Astrocyte of the cerebellum (primary cell): ENCODE measurements at regions not wholly inside any gene's neighbourhood (a gene's known extent, or its start where the extent isn't known, plus 50 kb on each side); places are given as distances from the start of the nearest gene placed in this dataset.
"Not testable (repeated sequence)": the region's sequence is repeated elsewhere in the genome, so short reads cannot be mapped to it uniquely, and the experiment has no call there.

ENCODE experiments used
- DNase-seq: peaks from one replicate; pipeline ENCODE4 v3.0.0-alpha.2; 2011; ENCODE audit warnings: low read depth
- H3K4me3 ChIP-seq: 2 replicates; pipeline ENCODE4 v1.5.1; 2011; ENCODE audit warnings: mild to moderate bottlenecking, low read depth, low read length, moderate library complexity
- in situ Hi-C: cut with HindIII; loops from 2 replicates; pipeline ENCODE4 v1.10.0; 2017; ENCODE audit warnings: low sequenced_read_pairs
- TF ChIP-seq, protein P1 (sequence below): IDR thresholded peaks from 2 replicates; pipeline ENCODE4 v1.5.1; 2012; ENCODE audit warnings: low read length, low read depth, moderate library complexity, mild to moderate bottlenecking; ENCODE audit errors: missing control alignments

DNA sequence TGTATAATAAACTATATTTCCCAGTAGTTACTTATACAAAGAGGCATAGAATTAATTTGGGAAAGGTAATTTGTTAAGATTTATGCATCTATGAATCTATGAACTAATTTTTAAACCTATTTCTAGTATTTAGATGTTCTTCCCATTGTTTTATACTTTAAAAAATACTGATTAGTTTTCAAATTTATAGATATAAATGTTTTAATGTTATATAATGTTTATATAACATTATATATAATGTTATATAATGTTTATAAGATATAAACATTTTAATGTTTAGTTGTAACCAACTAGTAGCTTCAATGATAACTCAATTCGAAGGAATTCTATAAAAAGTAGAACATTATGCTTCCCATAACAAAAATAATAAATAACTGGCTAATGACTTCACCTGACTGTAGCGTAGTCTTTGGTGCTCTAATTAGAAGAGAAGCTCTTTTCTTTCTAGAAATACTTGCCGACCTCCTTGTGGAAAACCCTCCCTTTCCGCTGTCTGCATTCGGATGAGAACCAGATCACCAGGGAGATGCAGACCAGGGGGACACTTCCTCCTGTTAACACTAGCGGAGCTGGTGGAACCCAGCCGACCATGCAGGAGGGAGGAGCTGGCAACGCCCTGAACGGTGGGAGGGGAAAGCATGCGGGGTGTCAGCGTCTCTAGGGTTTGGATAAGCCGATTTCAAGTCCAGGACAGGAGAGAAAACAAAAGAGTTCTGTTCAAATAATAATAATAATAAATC is 158.4 kb downstream of the OR2B2 start:
- H3K4me3 ChIP-seq, result peak overlapping the region; percentile 85
- peak; percentile 55 for DNase-seq
- TF ChIP-seq, protein P1, sequence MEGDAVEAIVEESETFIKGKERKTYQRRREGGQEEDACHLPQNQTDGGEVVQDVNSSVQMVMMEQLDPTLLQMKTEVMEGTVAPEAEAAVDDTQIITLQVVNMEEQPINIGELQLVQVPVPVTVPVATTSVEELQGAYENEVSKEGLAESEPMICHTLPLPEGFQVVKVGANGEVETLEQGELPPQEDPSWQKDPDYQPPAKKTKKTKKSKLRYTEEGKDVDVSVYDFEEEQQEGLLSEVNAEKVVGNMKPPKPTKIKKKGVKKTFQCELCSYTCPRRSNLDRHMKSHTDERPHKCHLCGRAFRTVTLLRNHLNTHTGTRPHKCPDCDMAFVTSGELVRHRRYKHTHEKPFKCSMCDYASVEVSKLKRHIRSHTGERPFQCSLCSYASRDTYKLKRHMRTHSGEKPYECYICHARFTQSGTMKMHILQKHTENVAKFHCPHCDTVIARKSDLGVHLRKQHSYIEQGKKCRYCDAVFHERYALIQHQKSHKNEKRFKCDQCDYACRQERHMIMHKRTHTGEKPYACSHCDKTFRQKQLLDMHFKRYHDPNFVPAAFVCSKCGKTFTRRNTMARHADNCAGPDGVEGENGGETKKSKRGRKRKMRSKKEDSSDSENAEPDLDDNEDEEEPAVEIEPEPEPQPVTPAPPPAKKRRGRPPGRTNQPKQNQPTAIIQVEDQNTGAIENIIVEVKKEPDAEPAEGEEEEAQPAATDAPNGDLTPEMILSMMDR, result peak; percentile 28
- in situ Hi-C loops, result no loop called here

DNA sequence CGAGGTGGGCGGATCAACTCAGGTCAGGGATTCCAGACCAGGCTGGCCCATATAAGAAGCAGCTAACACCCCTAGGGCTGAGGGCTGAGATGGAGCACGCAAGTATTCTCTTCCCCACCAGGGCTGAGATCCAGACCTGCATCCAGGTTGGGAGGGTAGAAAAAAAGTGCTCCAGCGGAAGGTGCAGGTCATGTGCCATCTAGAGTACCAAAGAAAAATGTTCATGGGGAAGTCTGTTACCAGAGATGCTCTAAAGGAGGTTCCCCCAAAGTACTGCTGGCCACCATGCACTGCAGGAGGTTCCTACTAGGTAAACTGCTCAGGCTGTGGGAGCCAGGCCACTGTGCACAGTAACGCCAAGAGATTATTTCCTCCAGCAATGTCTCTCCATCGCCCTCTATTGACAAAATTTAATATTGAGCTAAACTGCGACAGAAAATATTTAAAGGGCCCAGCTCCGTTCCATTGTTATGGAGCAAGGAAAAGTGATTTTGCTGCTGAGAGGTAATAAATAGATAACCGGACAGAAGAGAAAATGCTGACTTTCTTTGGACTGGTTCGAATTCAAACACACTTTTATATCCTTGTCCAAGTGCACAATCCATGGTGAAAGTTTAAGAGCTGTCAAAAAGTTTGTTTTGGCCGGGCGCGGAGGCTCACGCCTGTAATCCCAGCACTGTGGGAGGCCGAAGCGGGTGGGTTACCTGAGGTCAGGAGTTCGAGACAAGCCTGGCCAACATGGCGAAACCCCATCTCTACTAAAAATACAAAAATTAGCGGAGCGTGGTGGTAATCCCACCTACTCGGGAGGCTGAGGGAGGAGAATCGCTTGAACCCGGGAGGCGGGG is 159.9 kb downstream of the OR2B2 start:
- peak; percentile 76 for DNase-seq
- peak overlapping the region; percentile 85 for H3K4me3 ChIP-seq
- in situ Hi-C loops, result no loop called here
- TF ChIP-seq, protein P1, result peak; percentile 80

DNA sequence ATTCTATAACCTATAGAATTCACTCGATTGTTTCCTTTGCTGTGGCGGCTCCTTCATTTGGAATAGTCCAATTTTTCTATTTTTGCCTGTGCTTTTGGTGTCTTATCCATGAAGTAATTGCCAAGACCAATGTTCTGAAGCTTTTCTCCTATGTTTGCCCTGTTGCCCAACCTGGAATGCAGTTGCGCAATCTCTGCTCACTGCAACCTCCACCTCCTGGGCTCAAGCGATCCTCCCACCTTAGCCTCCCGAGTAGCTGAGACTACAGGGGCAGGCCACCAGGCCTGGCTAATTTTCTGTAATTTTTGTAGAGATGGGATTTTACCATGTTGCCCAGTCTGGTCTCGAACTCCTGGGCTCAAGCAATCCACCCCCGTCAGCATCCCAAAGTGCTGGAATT is 163.5 kb downstream of the OR2B2 start:
- in situ Hi-C loops, result no loop called here
- no peak overlapping the region for H3K4me3 ChIP-seq
- TF ChIP-seq, protein P1, result no peak
- DNase-seq, result no peak

DNA sequence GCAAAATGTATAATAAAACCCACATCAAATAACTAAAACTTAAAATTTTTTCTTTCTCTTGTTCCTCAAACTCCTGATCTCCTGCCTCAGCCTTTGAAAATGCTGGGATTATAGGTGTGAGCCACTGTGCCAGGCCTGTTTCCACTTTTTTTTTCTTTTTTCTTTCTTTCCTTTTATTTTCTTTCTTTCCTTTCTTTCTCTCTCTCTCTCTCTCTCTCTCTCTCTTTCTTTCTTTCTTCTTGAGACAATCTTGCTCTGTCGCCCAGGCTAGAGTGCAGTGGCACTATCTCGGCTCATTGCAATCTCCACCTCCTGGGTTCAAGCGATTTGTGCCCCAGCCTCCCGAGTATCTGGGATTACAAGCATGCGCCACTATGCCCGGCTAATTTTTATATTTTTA is 164.6 kb downstream of the OR2B2 start:
- TF ChIP-seq, protein P1, result no peak
- DNase-seq, result no peak
- in situ Hi-C loops, result no loop called here
- H3K4me3 ChIP-seq, result no peak overlapping the region

DNA sequence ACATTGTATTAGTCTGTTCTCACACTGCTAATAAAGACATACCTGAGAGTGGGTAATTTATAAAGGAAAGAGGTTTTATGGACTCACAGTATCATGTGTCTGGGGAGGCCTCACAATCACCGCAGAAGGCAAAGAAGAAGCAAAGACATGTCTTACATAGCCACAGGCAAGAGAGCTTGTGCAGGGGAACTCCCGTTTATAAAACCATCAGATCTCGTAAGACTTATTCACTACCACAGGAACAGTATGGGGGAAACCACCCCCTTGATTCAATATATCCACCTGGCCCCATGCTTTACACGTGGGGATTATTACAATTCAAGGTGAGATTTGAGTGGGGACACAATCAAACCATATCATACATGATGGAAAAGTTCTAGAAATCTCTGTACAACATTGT is 165.3 kb downstream of the OR2B2 start:
- H3K4me3 ChIP-seq, DNase-seq, in situ Hi-C loops: not testable (repeated sequence)

- in situ Hi-C loops, result no loop called here
These were observed 168.4 kb downstream of the OR2B2 start for GRCh38 chr6:27743787-27744186.

More at GRCh38 chr6:27743787-27744186, 168.4 kb downstream of the OR2B2 start:
- H3K4me3 ChIP-seq, result no peak overlapping the region
- TF ChIP-seq, protein P1, result no peak
- no peak for DNase-seq
